Breast epithelium (tissue), 4 donors: ENCODE measurements at regions not wholly inside any gene's neighbourhood (a gene's known extent, or its start where the extent isn't known, plus 50 kb on each side); places are given as distances from the start of the nearest gene placed in this dataset.
"Not testable (repeated sequence)": the region's sequence is repeated elsewhere in the genome, so short reads cannot be mapped to it uniquely, and the experiment has no call there.

Experiments
- DNase-seq, 2 donors: peaks; one replicate each; pipeline ENCODE4 v3.0.0-alpha.2; 2019; ENCODE audit warnings: low spot score in 2 of 2
- H3K27ac ChIP-seq, 2 donors: fragments of 200-600 bp; sonication (generic) in 1 of 2; one replicate each; pipeline ENCODE4 v1.5.1; 2016 to 2019; ENCODE audit warnings: mild to moderate bottlenecking in 1 of 2
- H3K27me3 ChIP-seq, 2 donors: fragments of 200-600 bp; sonication (generic) in 1 of 2; one replicate each; pipeline versions ENCODE4 v1.5.1 to v1.6.0; 2017 to 2019; ENCODE audit warnings: control low read depth in 1 of 2, mild to moderate bottlenecking in 1 of 2
- H3K36me3 ChIP-seq: fragments of 200-600 bp; one replicate; pipeline ENCODE4 v1.5.1; 2019
- H3K4me1 ChIP-seq, 2 donors: fragments of 200-600 bp; sonication (generic); one replicate each; pipeline ENCODE4 v1.5.1; 2016 to 2019; ENCODE audit warnings: control low read depth in 1 of 2
- H3K4me3 ChIP-seq, 3 donors: fragments of 200-600 bp; sonication (generic); 1 replicate in 2 of 3; 2 replicates in 1 of 3; pipeline ENCODE4 v1.5.1; 2016 to 2019; ENCODE audit warnings: mild to moderate bottlenecking in 3 of 3, moderate library complexity in 2 of 3
- H3K9me3 ChIP-seq, 2 donors: fragments of 200-600 bp; sonication (generic) in 1 of 2; one replicate each; pipeline ENCODE4 v1.5.1; 2016 to 2019; ENCODE audit warnings: control low read depth in 1 of 2
- POLR2A ChIP-seq: fragments of 450-650 bp; IDR thresholded peaks from one replicate; pipeline ENCODE4 v1.6.1; 2016; ENCODE audit warnings: antibody characterized with exemption, mild to moderate bottlenecking, moderate library complexity
- POLR2AphosphoS5 ChIP-seq, 3 donors: sonication (generic); formaldehyde crosslinking; IDR thresholded peaks; one replicate each; pipeline ENCODE4 v1.6.1; 2017; ENCODE audit warnings: antibody characterized with exemption in 3 of 3
- intact Hi-C: fragments of 100-400 bp; cut with DNase I; formaldehyde crosslinking; loops from one replicate; pipeline ENCODE4 v1.15.1; 2023; ENCODE audit warnings: low total_unique reads
- TF ChIP-seq, protein P1 (sequence below), 3 donors: fragments of 450-650 bp; IDR thresholded peaks; one replicate each; pipeline ENCODE4 v1.5.1; 2016 to 2017; ENCODE audit warnings: antibody characterized with exemption in 3 of 3, mild to moderate bottlenecking in 3 of 3, moderate library complexity in 3 of 3

DNA sequence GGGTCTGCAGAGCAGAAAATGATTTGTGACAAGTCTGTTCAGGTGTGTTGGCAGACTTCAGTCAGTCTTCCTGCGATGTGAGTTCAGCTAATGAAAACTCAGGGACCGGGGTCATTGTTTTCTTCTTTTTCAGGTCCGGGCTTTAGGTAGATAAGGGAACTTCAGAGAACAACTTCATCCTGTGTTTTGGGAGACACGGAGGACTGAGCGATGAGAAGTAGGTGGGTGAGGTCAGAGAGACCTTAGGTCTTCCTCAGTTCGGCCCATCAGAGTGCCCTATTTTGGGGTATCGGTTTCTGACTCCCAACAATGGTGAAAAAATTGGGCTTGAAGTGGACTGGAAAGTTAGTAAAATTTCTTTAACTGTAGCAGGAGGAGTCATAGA, 88.9 kb upstream of the ATF7IP2 start:
- DNase-seq = no peak

DNA sequence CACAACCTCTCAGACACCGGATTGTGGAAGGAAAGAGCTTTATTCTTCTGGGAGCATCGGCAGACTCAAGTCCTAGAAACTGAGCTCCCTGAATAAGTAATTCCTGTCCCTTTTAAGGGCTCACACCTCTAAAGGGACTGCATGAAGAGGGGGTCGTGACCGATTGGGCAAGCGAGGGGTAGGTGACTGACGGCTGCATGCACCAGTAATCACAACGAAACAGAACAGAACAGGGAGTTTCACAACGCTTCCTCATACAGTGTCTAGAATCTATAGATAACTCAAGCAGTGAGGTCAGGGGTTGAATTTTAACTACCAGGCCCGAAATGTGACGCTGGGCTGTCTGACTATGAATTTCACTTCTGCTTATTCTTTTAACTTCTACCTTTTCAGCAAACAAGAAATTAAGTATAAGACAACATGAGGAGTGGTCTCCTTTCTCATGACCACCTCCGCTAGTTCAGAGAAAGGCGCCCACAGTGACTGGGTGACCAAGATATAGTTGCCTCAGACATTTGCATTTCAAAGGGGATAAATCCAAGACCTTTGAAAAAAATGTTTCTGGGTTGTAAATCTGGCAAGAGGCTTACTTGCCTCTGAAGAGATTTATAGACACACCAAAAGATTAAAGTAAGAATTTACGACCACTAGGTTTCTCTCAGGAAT, 88.4 kb upstream of the ATF7IP2 start:
- intact Hi-C loops = no loop called here
- Histone ChIP-seq H3K9me3 (peaks cover 3 to 11% of the 10 kb centered on the region in 2 donors), H3K36me3 (no peaks in the 10 kb centered on the region), H3K27me3 (no peaks in the 10 kb centered on the region), H3K4me3 (no peak overlapping the region), H3K4me1 (no peaks in the 10 kb centered on the region), H3K27ac (no peak overlapping the region)
- TF ChIP-seq POLR2AphosphoS5 (IDR thresholded peaks at IDR 0.05) (no peak), POLR2A (no peak)
- TF ChIP-seq, protein P1, sequence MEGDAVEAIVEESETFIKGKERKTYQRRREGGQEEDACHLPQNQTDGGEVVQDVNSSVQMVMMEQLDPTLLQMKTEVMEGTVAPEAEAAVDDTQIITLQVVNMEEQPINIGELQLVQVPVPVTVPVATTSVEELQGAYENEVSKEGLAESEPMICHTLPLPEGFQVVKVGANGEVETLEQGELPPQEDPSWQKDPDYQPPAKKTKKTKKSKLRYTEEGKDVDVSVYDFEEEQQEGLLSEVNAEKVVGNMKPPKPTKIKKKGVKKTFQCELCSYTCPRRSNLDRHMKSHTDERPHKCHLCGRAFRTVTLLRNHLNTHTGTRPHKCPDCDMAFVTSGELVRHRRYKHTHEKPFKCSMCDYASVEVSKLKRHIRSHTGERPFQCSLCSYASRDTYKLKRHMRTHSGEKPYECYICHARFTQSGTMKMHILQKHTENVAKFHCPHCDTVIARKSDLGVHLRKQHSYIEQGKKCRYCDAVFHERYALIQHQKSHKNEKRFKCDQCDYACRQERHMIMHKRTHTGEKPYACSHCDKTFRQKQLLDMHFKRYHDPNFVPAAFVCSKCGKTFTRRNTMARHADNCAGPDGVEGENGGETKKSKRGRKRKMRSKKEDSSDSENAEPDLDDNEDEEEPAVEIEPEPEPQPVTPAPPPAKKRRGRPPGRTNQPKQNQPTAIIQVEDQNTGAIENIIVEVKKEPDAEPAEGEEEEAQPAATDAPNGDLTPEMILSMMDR (IDR thresholded peaks at IDR 0.05) = no peak
- no peak for DNase-seq

More for the DNA sequence above, 88.9 kb upstream of the ATF7IP2 start:
- Histone ChIP-seq H3K27me3 (no peaks in the 10 kb centered on the region), H3K27ac (no peak overlapping the region), H3K9me3 (peaks cover 8 to 15% of the 10 kb centered on the region in 2 donors), H3K4me3 (no peak overlapping the region), H3K4me1 (no peaks in the 10 kb centered on the region), H3K36me3 (no peaks in the 10 kb centered on the region)
- intact Hi-C loops = no loop called here
- TF ChIP-seq, protein P1 (IDR thresholded peaks at IDR 0.05) = no peak
- no peak for TF ChIP-seq POLR2A

DNA sequence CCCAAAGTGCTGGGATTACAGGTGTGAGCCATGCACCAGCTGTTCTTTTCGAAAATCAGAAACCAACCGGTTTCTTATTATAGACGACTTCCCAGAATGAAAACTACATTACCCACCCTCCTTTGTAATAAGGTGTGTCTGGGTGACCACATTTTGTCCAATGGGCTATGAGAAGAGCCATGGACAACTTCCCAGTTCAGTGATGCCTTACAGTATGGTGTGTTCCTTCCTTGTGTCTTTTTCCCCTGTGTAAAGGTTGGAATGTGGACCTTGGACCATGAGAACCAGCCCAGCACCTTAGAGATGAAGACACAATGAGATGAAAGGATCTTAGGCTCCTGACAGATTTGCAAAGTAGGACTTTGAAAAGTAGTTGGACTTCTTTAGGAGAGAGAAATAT, 85.0 kb upstream of the ATF7IP2 start:
- no peak overlapping the region for H3K27ac ChIP-seq
- H3K9me3 ChIP-seq = no peaks in the 10 kb centered on the region
- H3K36me3 ChIP-seq = no peaks in the 10 kb centered on the region
- intact Hi-C loops = no loop called here
- no peaks in the 10 kb centered on the region for H3K27me3 ChIP-seq
- TF ChIP-seq, protein P1 (IDR thresholded peaks at IDR 0.05) = no peak
- TF ChIP-seq POLR2A = no peak
- DNase-seq = no peak
- no peak overlapping the region for H3K4me3 ChIP-seq
- no peaks in the 10 kb centered on the region for H3K4me1 ChIP-seq

DNA sequence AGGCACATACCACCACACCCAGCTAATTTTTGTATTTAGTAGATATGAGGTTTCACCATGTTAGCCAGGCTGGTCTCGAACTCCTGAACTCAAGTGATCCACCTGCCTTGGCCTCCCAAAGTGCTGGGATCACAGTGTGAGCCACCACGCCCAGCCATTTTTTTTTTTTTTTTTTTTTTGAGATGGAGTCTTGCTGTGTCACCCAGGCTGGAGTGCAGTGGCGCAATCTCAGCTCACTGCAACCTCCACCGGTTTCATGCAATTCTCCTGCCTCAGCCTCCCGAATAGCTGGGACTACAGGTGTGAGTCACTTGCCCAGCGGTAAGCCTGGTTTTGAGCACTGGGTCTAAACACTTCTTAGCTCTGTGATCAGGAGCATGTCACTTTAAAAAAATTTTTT, 84.3 kb upstream of the ATF7IP2 start:
- H3K4me3 ChIP-seq, DNase-seq, intact Hi-C loops, H3K4me1 ChIP-seq, H3K27ac ChIP-seq, H3K27me3 ChIP-seq, H3K9me3 ChIP-seq, H3K36me3 ChIP-seq: not testable (repeated sequence)

DNA sequence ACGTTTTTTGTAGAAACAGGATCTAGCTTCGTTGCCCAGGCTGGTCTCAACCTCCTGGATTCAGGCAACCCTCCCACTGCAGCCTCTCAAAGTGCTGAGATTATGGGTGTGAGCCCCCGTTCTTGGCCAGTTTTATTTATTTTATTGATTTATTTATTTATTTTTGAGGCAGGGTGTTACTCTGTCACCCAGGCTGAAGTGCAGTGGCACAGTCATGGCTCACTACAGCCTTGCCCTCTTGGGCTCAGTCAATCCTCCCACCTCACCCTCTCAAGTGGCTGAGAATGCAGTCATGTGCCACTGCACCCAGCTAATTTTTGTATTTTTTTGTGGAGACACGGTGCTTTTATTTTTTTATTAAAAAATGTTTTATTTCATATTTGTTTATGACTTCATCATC, 79.9 kb upstream of the ATF7IP2 start:
- no peak for DNase-seq
- intact Hi-C loops = no loop called here
- no peaks in the 10 kb centered on the region for H3K9me3 ChIP-seq

More for the DNA sequence above, 79.9 kb upstream of the ATF7IP2 start:
- Histone ChIP-seq H3K36me3 (no peaks in the 10 kb centered on the region), H3K4me3 (no peak overlapping the region), H3K4me1 (no peaks in the 10 kb centered on the region), H3K27ac (no peak overlapping the region), H3K27me3 (no peaks in the 10 kb centered on the region)
- TF ChIP-seq, protein P1 (IDR thresholded peaks at IDR 0.05) = no peak
- TF ChIP-seq POLR2AphosphoS5 (IDR thresholded peaks at IDR 0.05) = no peak
- no peak for TF ChIP-seq POLR2A
